ENCODE measurements at regions not wholly inside any gene's neighbourhood (a gene's known extent, or its start where the extent isn't known, plus 50 kb on each side); places are given as distances from the start of the nearest gene placed in this dataset.

DNA sequence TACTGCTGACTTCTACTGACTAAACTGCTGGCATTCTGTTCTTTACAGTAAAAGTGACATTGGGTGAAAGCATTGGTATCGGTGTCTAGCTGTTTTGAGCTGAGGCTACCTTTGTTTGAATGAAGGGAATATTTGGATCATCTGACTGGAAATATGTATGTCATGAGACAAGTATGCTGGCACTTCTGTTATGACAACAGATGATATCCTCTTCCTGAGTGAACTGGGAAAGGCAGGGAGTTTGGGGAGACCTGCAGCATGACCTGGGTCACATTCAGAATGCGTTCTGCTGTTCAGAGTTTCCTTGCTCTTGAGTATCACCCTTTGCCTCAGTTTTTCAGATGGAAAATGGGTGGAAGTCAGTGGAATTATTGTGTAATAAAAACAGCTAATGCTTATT is 81.8 kb downstream of the PLCE1 start (continued):
- TF ChIP-seq, protein P1, sequence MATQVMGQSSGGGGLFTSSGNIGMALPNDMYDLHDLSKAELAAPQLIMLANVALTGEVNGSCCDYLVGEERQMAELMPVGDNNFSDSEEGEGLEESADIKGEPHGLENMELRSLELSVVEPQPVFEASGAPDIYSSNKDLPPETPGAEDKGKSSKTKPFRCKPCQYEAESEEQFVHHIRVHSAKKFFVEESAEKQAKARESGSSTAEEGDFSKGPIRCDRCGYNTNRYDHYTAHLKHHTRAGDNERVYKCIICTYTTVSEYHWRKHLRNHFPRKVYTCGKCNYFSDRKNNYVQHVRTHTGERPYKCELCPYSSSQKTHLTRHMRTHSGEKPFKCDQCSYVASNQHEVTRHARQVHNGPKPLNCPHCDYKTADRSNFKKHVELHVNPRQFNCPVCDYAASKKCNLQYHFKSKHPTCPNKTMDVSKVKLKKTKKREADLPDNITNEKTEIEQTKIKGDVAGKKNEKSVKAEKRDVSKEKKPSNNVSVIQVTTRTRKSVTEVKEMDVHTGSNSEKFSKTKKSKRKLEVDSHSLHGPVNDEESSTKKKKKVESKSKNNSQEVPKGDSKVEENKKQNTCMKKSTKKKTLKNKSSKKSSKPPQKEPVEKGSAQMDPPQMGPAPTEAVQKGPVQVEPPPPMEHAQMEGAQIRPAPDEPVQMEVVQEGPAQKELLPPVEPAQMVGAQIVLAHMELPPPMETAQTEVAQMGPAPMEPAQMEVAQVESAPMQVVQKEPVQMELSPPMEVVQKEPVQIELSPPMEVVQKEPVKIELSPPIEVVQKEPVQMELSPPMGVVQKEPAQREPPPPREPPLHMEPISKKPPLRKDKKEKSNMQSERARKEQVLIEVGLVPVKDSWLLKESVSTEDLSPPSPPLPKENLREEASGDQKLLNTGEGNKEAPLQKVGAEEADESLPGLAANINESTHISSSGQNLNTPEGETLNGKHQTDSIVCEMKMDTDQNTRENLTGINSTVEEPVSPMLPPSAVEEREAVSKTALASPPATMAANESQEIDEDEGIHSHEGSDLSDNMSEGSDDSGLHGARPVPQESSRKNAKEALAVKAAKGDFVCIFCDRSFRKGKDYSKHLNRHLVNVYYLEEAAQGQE (IDR thresholded peaks at IDR 0.05; ENCODE audit: unreplicated experiment), result no peak
- TF ChIP-seq EZH2phosphoT487 (IDR thresholded peaks at IDR 0.05; ENCODE audit: unreplicated experiment), result no peak

DNA sequence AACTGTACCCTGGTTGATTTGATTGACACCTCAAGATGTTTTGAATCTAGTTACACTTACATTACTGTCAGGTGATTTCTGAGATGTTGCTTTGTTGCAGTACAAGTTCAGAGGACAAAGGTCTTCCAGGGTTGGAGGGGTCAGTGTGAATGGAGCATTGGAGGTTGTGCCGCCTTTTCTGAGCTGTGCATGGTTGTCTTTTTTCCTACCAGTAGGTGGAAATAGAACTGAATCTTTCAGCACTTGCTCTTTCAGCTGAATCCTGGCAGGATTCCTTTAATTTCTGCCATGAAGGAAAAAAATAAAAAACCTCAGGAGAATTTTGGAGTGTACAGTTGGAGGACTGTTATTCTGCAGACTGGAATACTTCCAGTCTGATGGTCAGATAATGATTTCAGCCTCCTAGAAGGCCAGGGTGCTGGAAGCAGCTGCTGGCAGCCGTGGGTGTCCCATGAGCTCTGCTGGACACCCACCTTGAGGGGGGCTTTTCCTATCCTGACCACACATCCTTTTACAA is 82.7 kb downstream of the PLCE1 start:
- Mint-ChIP-seq H3K27me3 (ENCODE audit: insufficient read depth, low read depth, poor library complexity) (peaks cover 3% of the 10 kb centered on the region), H3K9me3 (no peaks in the 10 kb centered on the region; the same call in 2 of the 3 replicates), H3K27ac (no peak overlapping the region), H3K36me3 (ENCODE audit: low read depth) (no peaks in the 10 kb centered on the region), H3K4me1 (peaks cover 3% of the 10 kb centered on the region; the same call in 1 of the 3 replicates), H3K4me3 (no peak overlapping the region)
- no peaks in the 10 kb centered on the region for H4K20me1 ChIP-seq (replicated peaks; ENCODE audit: insufficient read depth)
- no peak overlapping the region for H2AFZ ChIP-seq
- no peak overlapping the region for H3K27ac ChIP-seq (ENCODE audit: low read depth)
- no peaks in the 10 kb centered on the region for H3K9me2 ChIP-seq (ENCODE audit: insufficient read depth)
- no peaks in the 10 kb centered on the region for H3K4me1 ChIP-seq (ENCODE audit: insufficient read depth)
- no peaks in the 10 kb centered on the region for H3K27me3 ChIP-seq (ENCODE audit: insufficient read depth)
- no peak overlapping the region for H3K4me3 ChIP-seq
- TF ChIP-seq, protein P2, sequence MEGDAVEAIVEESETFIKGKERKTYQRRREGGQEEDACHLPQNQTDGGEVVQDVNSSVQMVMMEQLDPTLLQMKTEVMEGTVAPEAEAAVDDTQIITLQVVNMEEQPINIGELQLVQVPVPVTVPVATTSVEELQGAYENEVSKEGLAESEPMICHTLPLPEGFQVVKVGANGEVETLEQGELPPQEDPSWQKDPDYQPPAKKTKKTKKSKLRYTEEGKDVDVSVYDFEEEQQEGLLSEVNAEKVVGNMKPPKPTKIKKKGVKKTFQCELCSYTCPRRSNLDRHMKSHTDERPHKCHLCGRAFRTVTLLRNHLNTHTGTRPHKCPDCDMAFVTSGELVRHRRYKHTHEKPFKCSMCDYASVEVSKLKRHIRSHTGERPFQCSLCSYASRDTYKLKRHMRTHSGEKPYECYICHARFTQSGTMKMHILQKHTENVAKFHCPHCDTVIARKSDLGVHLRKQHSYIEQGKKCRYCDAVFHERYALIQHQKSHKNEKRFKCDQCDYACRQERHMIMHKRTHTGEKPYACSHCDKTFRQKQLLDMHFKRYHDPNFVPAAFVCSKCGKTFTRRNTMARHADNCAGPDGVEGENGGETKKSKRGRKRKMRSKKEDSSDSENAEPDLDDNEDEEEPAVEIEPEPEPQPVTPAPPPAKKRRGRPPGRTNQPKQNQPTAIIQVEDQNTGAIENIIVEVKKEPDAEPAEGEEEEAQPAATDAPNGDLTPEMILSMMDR (conservative IDR thresholded peaks at IDR 0.05; ENCODE audit: low read depth in 2 of 2), result peak; percentile 25 to 26; a peak in 3 of 4 replicates
- no peak for TF ChIP-seq STAT1 (IDR thresholded peaks at IDR 0.05; ENCODE audit: unreplicated experiment)
- DNase-seq (ENCODE audit: low spot score), result peak; percentile 17
- peak; percentile 62 for ATAC-seq
- no peaks in the 10 kb centered on the region for H3K36me3 ChIP-seq (ENCODE audit: insufficient read depth)
- H3F3A ChIP-seq (replicated peaks; ENCODE audit: low read depth), result no peaks in the 10 kb centered on the region
- H3K79me2 ChIP-seq (replicated peaks; ENCODE audit: insufficient read depth), result no peaks in the 10 kb centered on the region
- no peak overlapping the region for H3K4me2 ChIP-seq

DNA sequence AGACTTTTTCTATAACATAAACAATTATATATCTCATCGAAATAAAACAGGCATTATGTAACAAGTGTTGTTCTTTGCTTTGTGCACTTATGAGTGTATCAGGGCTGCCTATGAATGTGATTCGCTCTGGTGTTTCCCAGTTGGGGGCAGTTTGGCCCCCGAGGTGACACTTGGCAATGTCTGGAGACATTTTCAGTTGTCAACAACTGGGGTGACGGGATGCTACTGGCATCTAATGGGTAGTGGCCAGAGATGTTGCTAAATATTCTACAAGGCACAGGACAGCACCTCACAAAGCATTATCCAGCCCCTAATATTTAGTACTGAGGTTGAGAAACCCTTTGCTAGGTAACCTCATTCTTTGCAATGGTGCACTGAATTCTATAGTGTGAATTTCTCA is 83.3 kb downstream of the PLCE1 start:
- Histone ChIP-seq H3K9me2 (ENCODE audit: insufficient read depth) (no peaks in the 10 kb centered on the region), H3K4me2 (no peak overlapping the region), H3K79me2 (replicated peaks; ENCODE audit: insufficient read depth) (no peaks in the 10 kb centered on the region), H3K4me1 (ENCODE audit: insufficient read depth) (no peaks in the 10 kb centered on the region), H3K4me3 (no peak overlapping the region), H3K27ac (ENCODE audit: low read depth) (no peak overlapping the region), H2AFZ (no peak overlapping the region), H3K36me3 (ENCODE audit: insufficient read depth) (no peaks in the 10 kb centered on the region), H3K27me3 (ENCODE audit: insufficient read depth) (no peaks in the 10 kb centered on the region), H3F3A (replicated peaks; ENCODE audit: low read depth) (no peaks in the 10 kb centered on the region), H4K20me1 (replicated peaks; ENCODE audit: insufficient read depth) (no peaks in the 10 kb centered on the region)
- ATAC-seq (no peak), DNase-seq (ENCODE audit: low spot score) (no peak)
- Mint-ChIP-seq H3K4me1 (peaks cover 3% of the 10 kb centered on the region; the same call in 1 of the 3 replicates), H3K36me3 (ENCODE audit: low read depth) (no peaks in the 10 kb centered on the region), H3K4me3 (no peak overlapping the region), H3K27me3 (ENCODE audit: insufficient read depth, low read depth, poor library complexity) (peaks cover 2% of the 10 kb centered on the region), H3K27ac (no peak overlapping the region), H3K9me3 (no peaks in the 10 kb centered on the region; the same call in 2 of the 3 replicates)
- TF ChIP-seq ZNF114 (CRISPR knock-in tag; IDR thresholded peaks at IDR 0.05), result no peak
- TF ChIP-seq NANOG (IDR thresholded peaks at IDR 0.05; ENCODE audit: borderline replicate concordance), result no peak
- no peak for TF ChIP-seq CREB1 (CRISPR knock-in tag; IDR thresholded peaks at IDR 0.05; ENCODE audit: low read depth)
- no peak for TF ChIP-seq EZH2phosphoT487 (IDR thresholded peaks at IDR 0.05; ENCODE audit: unreplicated experiment)
- TF ChIP-seq, protein P1 (IDR thresholded peaks at IDR 0.05; ENCODE audit: unreplicated experiment), result no peak
- TF ChIP-seq, protein P2 (conservative IDR thresholded peaks at IDR 0.05; ENCODE audit: low read depth in 2 of 2), result no peak
- TF ChIP-seq ZNF331 (CRISPR knock-in tag; IDR thresholded peaks at IDR 0.05; ENCODE audit: low read depth), result no peak
- TF ChIP-seq STAT1 (IDR thresholded peaks at IDR 0.05; ENCODE audit: unreplicated experiment), result no peak
- TF ChIP-seq JUNB (IDR thresholded peaks at IDR 0.05; ENCODE audit: unreplicated experiment), result no peak

Measured in GM23338 (cell line).